ENCODE measurements at regions not wholly inside any gene's neighbourhood (a gene's known extent, or its start where the extent isn't known, plus 50 kb on each side); places are given as distances from the start of the nearest gene placed in this dataset.

DNA sequence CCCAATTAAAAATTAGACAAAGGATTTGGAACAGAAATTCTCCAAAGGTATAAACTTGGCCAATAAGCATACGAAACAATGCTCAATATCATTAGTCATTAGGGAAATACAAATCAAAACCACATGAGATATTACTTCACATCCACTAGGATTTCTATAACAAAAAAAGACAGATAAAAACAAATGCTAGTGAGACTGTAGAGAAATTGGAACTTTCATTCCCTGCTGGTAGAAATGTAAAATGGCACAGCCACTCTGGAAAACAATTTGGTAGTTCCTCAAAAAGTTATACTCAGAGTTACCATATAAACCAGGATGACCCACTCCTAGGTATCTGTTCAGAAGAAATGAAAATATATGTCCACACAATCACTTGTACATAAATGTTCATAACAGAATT is 71.6 kb downstream of the RPL27A start:
- H3K27ac ChIP-seq, result no peak overlapping the region
- TF ChIP-seq, protein P1, sequence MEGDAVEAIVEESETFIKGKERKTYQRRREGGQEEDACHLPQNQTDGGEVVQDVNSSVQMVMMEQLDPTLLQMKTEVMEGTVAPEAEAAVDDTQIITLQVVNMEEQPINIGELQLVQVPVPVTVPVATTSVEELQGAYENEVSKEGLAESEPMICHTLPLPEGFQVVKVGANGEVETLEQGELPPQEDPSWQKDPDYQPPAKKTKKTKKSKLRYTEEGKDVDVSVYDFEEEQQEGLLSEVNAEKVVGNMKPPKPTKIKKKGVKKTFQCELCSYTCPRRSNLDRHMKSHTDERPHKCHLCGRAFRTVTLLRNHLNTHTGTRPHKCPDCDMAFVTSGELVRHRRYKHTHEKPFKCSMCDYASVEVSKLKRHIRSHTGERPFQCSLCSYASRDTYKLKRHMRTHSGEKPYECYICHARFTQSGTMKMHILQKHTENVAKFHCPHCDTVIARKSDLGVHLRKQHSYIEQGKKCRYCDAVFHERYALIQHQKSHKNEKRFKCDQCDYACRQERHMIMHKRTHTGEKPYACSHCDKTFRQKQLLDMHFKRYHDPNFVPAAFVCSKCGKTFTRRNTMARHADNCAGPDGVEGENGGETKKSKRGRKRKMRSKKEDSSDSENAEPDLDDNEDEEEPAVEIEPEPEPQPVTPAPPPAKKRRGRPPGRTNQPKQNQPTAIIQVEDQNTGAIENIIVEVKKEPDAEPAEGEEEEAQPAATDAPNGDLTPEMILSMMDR (conservative IDR thresholded peaks at IDR 0.05), result no peak

DNA sequence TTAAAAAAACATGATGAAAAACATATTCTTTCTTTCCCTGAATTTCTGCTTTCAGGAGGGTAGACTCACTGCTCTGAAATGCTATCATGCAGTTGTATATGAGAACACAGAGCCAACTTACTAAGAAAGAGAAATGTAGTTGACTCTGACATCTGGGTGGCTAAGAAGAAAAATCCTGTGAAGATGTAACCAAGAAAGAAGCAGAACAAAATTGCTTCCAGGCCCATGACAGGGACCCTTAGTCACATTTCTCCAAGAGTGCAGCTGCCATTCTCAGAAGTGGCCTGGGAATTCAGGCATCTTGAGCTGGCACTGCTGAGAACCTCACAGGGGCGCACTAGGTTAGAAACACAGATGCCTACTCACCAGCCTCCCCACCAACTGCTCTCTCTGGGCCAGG is 73.6 kb downstream of the RPL27A start:
- H3K27ac ChIP-seq, result no peak overlapping the region
- TF ChIP-seq, protein P1 (conservative IDR thresholded peaks at IDR 0.05), result no peak

DNA sequence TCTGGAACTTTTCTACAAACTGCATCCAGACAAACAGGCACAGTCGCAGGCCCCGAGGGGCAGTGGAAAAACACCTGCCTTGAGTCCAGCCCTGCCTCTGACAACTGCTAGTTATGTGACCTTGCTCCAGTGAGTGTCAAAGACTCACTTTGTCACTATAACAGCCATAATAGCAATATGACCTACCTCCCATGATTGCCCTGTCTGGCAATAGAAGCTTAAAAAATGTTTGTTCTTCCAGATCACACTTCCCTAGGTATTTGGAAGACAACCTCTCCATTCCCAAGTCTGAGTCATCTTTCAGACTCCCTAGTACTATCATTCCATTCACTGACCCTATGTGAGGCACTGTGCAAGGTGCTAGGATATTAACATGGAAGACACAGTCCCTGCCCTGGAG is 74.5 kb downstream of the RPL27A start:
- no peak overlapping the region for H3K27ac ChIP-seq
- TF ChIP-seq, protein P1 (conservative IDR thresholded peaks at IDR 0.05), result no peak

DNA sequence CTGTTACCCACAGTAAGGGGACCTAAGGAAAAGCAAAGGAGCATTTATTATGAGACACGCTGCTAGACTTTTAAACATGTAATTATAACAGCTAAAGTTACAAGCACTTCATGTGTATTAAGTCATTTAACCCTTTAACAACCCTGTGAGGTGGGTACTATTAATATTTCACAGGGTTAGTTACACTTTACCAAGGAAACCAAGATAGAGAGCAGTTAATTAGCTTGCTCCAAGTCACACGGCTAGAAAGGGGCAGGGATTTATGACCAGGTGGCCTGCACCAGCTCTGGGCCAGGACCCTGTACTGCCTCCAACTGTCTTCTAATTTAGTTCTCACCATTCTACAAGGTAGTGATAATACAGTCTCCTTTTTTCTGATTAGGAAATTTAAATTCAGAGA is 74.9 kb downstream of the RPL27A start:
- TF ChIP-seq, protein P1 (conservative IDR thresholded peaks at IDR 0.05), result no peak
- H3K27ac ChIP-seq, result no peak overlapping the region

DNA sequence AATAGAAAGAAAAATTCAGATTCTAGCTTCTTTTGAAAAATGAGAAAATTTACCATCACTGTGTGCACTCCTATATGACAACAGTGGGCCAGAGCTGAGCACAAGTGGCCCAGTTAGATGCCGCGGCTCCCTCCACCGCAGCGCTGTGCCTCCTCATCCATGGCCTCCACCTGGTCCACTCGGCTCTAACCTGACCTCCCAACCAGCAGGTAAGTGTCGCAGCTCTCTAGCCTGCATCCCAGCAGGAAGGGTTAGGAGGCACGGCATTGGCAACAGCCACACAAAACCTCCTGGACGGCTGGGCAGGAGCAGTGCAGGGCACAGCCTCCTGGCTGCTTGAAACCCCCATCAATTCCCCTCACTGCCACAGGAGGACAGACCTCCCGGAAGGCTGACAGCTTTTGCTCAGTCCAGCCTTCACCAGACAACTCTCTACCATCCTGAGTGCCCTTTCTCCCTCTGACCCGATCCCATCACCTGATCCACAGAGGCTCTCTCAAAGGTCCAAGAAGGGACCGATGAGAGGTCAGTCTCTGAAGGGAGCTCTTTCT is 76.1 kb downstream of the RPL27A start:
- TF ChIP-seq, protein P1 (conservative IDR thresholded peaks at IDR 0.05), result no peak
- no peak overlapping the region for H3K27ac ChIP-seq

DNA sequence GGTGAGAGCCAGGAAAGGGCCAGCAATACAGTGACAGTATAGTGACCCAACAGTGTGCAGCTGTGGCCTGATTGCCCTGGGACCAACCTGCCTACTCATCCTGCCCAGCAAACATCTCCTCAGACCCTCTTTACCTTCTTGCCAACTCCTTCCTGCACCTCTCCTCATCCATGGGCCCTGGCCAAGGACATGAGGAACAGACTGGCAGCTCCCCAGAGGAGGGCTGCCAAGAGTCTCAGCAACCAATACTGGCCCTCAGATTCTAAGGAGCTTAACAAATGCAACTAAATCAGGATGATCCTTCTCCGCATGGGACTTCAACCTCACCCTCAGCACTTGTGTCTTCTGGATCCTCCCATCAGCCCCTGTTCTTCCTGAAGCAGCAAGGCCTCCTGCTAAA is 77.0 kb downstream of the RPL27A start:
- TF ChIP-seq, protein P1 (conservative IDR thresholded peaks at IDR 0.05), result no peak
- H3K27ac ChIP-seq, result no peak overlapping the region

DNA sequence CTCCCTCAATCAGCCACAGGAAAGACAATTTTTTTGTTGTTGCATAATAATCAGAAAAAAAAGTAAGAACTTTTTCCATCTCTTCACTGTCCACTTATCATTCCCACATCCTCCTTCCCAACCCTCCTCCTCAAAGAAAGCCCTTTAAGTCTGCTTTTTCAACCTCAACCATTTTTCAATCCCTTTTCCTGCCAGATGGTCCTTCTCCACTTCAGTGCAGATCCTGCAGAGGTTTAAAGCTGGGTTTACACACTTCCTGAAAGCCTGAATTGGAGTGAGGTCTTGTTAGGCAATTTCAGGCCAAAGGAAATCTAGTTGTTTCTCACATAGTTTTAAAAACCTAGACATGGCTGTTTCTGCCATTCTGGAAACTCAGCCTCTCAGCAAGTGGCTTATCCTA is 78.3 kb downstream of the RPL27A start:
- TF ChIP-seq, protein P1 (conservative IDR thresholded peaks at IDR 0.05), result no peak
- H3K27ac ChIP-seq, result no peak overlapping the region

All from VCaP (cell line).